Endothelial cell of umbilical vein (primary cell): ENCODE measurements at regions not wholly inside any gene's neighbourhood (a gene's known extent, or its start where the extent isn't known, plus 50 kb on each side); places are given as distances from the start of the nearest gene placed in this dataset.

ENCODE experiments used
- BruUV-seq: library from RNA; stranded (reverse); fragments of 400-500 nt; replicated peaks from 2 replicates; lab custom pipeline; 2021; lab: Mats Ljungman, UMichigan
- CTCF ChIA-PET: fragments of 300-600, 350-600 bp; sonication (Branson Sonifier 250); formaldehyde crosslinking; loops from one replicate; lab custom pipeline; 2021; ENCODE audit warnings: antibody characterized with exemption, inconsistent platforms; lab: Charles Lee
- POLR2A ChIA-PET: fragments of 300-600, 350-600 bp; sonication (Branson Sonifier 250); formaldehyde crosslinking; loops from one replicate; lab custom pipeline; 2021; ENCODE audit warnings: antibody characterized with exemption, inconsistent platforms; lab: Charles Lee
- DNase-seq: peaks from one replicate; pipeline ENCODE4 v3.0.0-alpha.2; 2011; ENCODE audit warnings: low read depth, low spot score
- FAIRE-seq: peaks from 2 replicates; lab custom pipeline; 2011; peaks lifted over from hg19 to GRCh38; lab: Jason Lieb, UNC
- H2AFZ ChIP-seq: 2 replicates; pipeline ENCODE4 v1.6.0; 2012; ENCODE audit warnings: low read depth, low read length, control low read depth, inconsistent platforms
- H3K27ac ChIP-seq: 2 replicates; pipeline ENCODE4 v1.5.1; 2011; ENCODE audit warnings: low read depth, mild to moderate bottlenecking, control low read depth, low read length, moderate library complexity; ENCODE audit not compliant: insufficient read depth
- H3K27me3 ChIP-seq, 2 experiments: 2 replicates each; pipeline versions ENCODE4 v1.6.0 to v1.6.1; 2011; ENCODE audit warnings: low read length in 2 of 2, mixed read lengths in 1 of 2; ENCODE audit not compliant: control insufficient read depth in 2 of 2, insufficient read depth in 2 of 2
- H3K36me3 ChIP-seq, 2 experiments: 2 replicates in 1 of 2; 3 replicates in 1 of 2; pipeline ENCODE4 v1.5.1; 2011; ENCODE audit warnings: low read length in 2 of 2, mild to moderate bottlenecking in 1 of 2, moderate library complexity in 1 of 2; ENCODE audit not compliant: control insufficient read depth in 2 of 2, insufficient read depth in 2 of 2; ENCODE audit errors: extremely low read depth in 1 of 2
- H3K4me1 ChIP-seq: 3 replicates; pipeline ENCODE4 v1.5.1; 2011; ENCODE audit warnings: mild to moderate bottlenecking, low read length; ENCODE audit not compliant: control insufficient read depth, insufficient read depth; ENCODE audit errors: extremely low read depth
- H3K4me2 ChIP-seq: 2 replicates; pipeline ENCODE4 v1.6.1; 2011; ENCODE audit warnings: low read length, control low read depth, mixed read lengths; ENCODE audit not compliant: insufficient read depth
- H3K4me3 ChIP-seq, 3 experiments: fragments of 200-600 bp in 1 of 3; sonication (generic), shearing (Covaris generic) in 1 of 3; replicated peaks in 1 of 3; 2 replicates each; pipeline ENCODE4 v1.5.1; 2011 to 2016; ENCODE audit warnings: control low read depth in 3 of 3, low read length in 3 of 3, mild to moderate bottlenecking in 2 of 3, inconsistent platforms in 1 of 3, low read depth in 1 of 3, moderate library complexity in 1 of 3; ENCODE audit not compliant: insufficient read depth in 1 of 3
- H3K79me2 ChIP-seq: 2 replicates; pipeline ENCODE4 v1.6.0; 2012; ENCODE audit warnings: low read length, inconsistent platforms; ENCODE audit not compliant: control insufficient read depth, insufficient read depth
- H3K9ac ChIP-seq: replicated peaks from 2 replicates; pipeline ENCODE3; 2011; ENCODE audit warnings: low read length, control low read depth; ENCODE audit not compliant: insufficient read depth; ENCODE audit errors: extremely low read depth
- H3K9me1 ChIP-seq: replicated peaks from 3 replicates; pipeline ENCODE4 v1.6.0; 2011; ENCODE audit warnings: mild to moderate bottlenecking, low read length; ENCODE audit not compliant: control insufficient read depth, insufficient read depth; ENCODE audit errors: extremely low read depth
- H3K9me3 ChIP-seq: replicated peaks from 2 replicates; pipeline ENCODE4 v1.5.1; 2012; ENCODE audit warnings: low read length, inconsistent platforms; ENCODE audit not compliant: control insufficient read depth, insufficient read depth
- H4K20me1 ChIP-seq: replicated peaks from 2 replicates; pipeline ENCODE3; 2011; ENCODE audit warnings: mild to moderate bottlenecking, low read length; ENCODE audit not compliant: control insufficient read depth, insufficient read depth; ENCODE audit errors: extremely low read depth
- EZH2 ChIP-seq: IDR thresholded peaks from 2 replicates; pipeline ENCODE4 v1.6.1; 2012; ENCODE audit warnings: borderline replicate concordance, low read depth, mild to moderate bottlenecking, moderate library complexity, low read length, inconsistent platforms; ENCODE audit not compliant: severe bottlenecking
- FOS ChIP-seq: IDR thresholded peaks from 2 replicates; pipeline ENCODE4 v1.6.1; 2011; ENCODE audit warnings: mild to moderate bottlenecking, low read length, moderate library complexity, borderline replicate concordance; ENCODE audit not compliant: insufficient read depth
- GATA2 ChIP-seq: IDR thresholded peaks from 2 replicates; pipeline ENCODE4 v1.7.0; 2011; ENCODE audit warnings: low read depth, mild to moderate bottlenecking, moderate library complexity, mixed read lengths, low read length; ENCODE audit not compliant: insufficient read length, insufficient read depth
- JUN ChIP-seq: IDR thresholded peaks from 2 replicates; pipeline ENCODE4 v1.6.1; 2011; ENCODE audit warnings: borderline replicate concordance, low read depth; ENCODE audit not compliant: insufficient read length, insufficient read depth
- MYC ChIP-seq: IDR thresholded peaks from one replicate; pipeline ENCODE4 v1.6.1; 2011; ENCODE audit warnings: mild to moderate bottlenecking, low read depth, low read length
- POLR2A ChIP-seq: IDR thresholded peaks from 2 replicates; pipeline ENCODE4 v1.6.1; 2012; ENCODE audit warnings: low read depth, mild to moderate bottlenecking, control low read depth, low read length
- POLR2AphosphoS5 ChIP-seq: IDR thresholded peaks from 2 replicates; pipeline ENCODE4 v1.6.1; 2012; ENCODE audit warnings: low read depth, mild to moderate bottlenecking, control low read depth, low read length, moderate library complexity; ENCODE audit not compliant: insufficient read depth
- dilution Hi-C: fragments of 300-500 bp; cut with MboI; formaldehyde crosslinking; loops from one replicate; pipeline ENCODE4 v1.15.0; 2019; ENCODE audit warnings: low sequenced_read_pairs; ENCODE audit not compliant: extremely low pct_ligation_motif_present
- intact Hi-C: fragments of 100-400 bp; cut with micrococcal nuclease; formaldehyde crosslinking; loops from one replicate; pipeline ENCODE4 v1.10.0; 2022
- TF ChIP-seq, protein P1 (sequence below): IDR thresholded peaks from 2 replicates; pipeline ENCODE4 v1.6.1; 2011; ENCODE audit not compliant: insufficient read depth, insufficient read length
- TF ChIP-seq, protein P2 (sequence below), 2 donors: IDR thresholded peaks; 1 replicate in 1 of 2; 2 replicates in 1 of 2; pipeline ENCODE4 v1.5.1; 2011; ENCODE audit warnings: low read length in 2 of 2, mild to moderate bottlenecking in 2 of 2, moderate library complexity in 2 of 2, control low read depth in 1 of 2, inconsistent platforms in 1 of 2, low read depth in 1 of 2; ENCODE audit not compliant: insufficient read depth in 1 of 2; ENCODE audit errors: extremely low read depth in 1 of 2

DNA sequence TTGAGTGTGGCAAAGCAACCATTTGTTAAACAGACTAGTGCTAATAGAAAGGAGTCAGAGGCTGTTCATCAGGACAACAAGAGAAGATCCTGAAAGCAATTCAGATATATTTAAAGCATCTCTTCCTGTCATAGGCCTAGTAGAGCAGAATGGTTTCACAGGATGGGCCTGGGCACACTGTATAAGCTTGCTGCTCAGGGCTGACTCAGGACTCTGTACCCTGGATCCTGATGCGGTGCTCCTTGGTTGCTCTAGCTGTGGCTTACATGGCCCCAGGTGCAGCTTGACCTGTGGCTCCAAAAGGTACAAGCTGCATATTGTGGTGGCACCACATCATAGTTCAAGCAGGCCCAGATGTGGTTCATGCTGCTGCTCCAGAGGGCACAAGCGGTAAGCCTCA, 313.4 kb downstream of the ETNK1 start:
- TF ChIP-seq, protein P1, sequence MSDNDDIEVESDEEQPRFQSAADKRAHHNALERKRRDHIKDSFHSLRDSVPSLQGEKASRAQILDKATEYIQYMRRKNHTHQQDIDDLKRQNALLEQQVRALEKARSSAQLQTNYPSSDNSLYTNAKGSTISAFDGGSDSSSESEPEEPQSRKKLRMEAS = no peak
- no peak for TF ChIP-seq MYC
- TF ChIP-seq POLR2A = no peak
- no peak for TF ChIP-seq JUN
- TF ChIP-seq, protein P2, sequence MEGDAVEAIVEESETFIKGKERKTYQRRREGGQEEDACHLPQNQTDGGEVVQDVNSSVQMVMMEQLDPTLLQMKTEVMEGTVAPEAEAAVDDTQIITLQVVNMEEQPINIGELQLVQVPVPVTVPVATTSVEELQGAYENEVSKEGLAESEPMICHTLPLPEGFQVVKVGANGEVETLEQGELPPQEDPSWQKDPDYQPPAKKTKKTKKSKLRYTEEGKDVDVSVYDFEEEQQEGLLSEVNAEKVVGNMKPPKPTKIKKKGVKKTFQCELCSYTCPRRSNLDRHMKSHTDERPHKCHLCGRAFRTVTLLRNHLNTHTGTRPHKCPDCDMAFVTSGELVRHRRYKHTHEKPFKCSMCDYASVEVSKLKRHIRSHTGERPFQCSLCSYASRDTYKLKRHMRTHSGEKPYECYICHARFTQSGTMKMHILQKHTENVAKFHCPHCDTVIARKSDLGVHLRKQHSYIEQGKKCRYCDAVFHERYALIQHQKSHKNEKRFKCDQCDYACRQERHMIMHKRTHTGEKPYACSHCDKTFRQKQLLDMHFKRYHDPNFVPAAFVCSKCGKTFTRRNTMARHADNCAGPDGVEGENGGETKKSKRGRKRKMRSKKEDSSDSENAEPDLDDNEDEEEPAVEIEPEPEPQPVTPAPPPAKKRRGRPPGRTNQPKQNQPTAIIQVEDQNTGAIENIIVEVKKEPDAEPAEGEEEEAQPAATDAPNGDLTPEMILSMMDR (IDR thresholded peaks at IDR 0.05; ENCODE audit: extremely low read depth in 1 of 2, insufficient read depth in 1 of 2, low read depth in 1 of 2, low read length in 2 of 2) = no peak
- no peak for TF ChIP-seq GATA2
- TF ChIP-seq EZH2 = no peak
- no peak for TF ChIP-seq FOS
- TF ChIP-seq POLR2AphosphoS5 = no peak
- no peaks in the 10 kb centered on the region for H3K9me3 ChIP-seq
- DNase-seq (no peak), FAIRE-seq (no peak)
- no peak overlapping the region for H3K4me2 ChIP-seq
- ChIA-PET POLR2A (no interaction called here), CTCF (no interaction called here)
- no peak overlapping the region for H2AFZ ChIP-seq
- intact Hi-C loops = no loop called here
- no peak overlapping the region for H3K9ac ChIP-seq
- dilution Hi-C loops = no loop called here
- BruUV-seq = no TSS peak
- no peaks in the 10 kb centered on the region for H3K4me1 ChIP-seq
- H3K27ac ChIP-seq = no peak overlapping the region
- H3K27me3 ChIP-seq = no peaks in the 10 kb centered on the region
- no peaks in the 10 kb centered on the region for H3K79me2 ChIP-seq
- H4K20me1 ChIP-seq = no peaks in the 10 kb centered on the region
- no peaks in the 10 kb centered on the region for H3K36me3 ChIP-seq
- no peak overlapping the region for H3K4me3 ChIP-seq
- no peaks in the 10 kb centered on the region for H3K9me1 ChIP-seq
